SK-N-SH (cell line): ENCODE measurements at regions not wholly inside any gene's neighbourhood (a gene's known extent, or its start where the extent isn't known, plus 50 kb on each side); places are given as distances from the start of the nearest gene placed in this dataset.
A peak's percentile ranks its signal among the peaks of the same experiment; 100 is the strongest.

Source experiments
- CTCF ChIA-PET: fragments of 300-600, 350-600 bp; formaldehyde crosslinking; extraction: SDS; loops from one replicate; lab custom pipeline; 2021; lab: Yijun Ruan, JAX
- POLR2A ChIA-PET: fragments of 350-600 bp; sonication (Branson Sonifier 250); formaldehyde crosslinking; extraction: SDS; loops from one replicate; lab custom pipeline; 2020; ENCODE audit warnings: antibody characterized with exemption, inconsistent platforms; lab: Yijun Ruan, JAX
- DNase-seq: peaks from one replicate; pipeline ENCODE4 v3.0.0; 2012
- H2AFZ ChIP-seq: fragments of 200-600 bp; sonication (generic); 2 replicates; pipeline ENCODE4 v1.8.1; 2016; ENCODE audit warnings: antibody characterized with exemption, mild to moderate bottlenecking, low read depth
- H3F3A ChIP-seq: fragments of 200-600 bp; sonication (generic); replicated peaks from 2 replicates; pipeline ENCODE3; 2016; ENCODE audit warnings: antibody characterized with exemption, mild to moderate bottlenecking; ENCODE audit not compliant: insufficient read depth
- H3K27ac ChIP-seq, 2 experiments: fragments of 200-500 bp in 1 of 2; fragments of 200-600 bp in 1 of 2; sonication (Bioruptor generic) in 1 of 2; sonication (generic), shearing (Covaris generic) in 1 of 2; 2 replicates each; pipeline versions ENCODE4 v1.5.1 to v1.6.1; 2014 to 2016; ENCODE audit warnings: low read depth in 2 of 2, inconsistent platforms in 1 of 2, low read length in 1 of 2, mild to moderate bottlenecking in 1 of 2, mixed read lengths in 1 of 2
- H3K27me3 ChIP-seq: fragments of 200-600 bp; sonication (generic), shearing (Covaris generic); 2 replicates; pipeline ENCODE4 v1.6.1; 2016; ENCODE audit warnings: mixed run types; ENCODE audit not compliant: insufficient read depth
- H3K36me3 ChIP-seq, 2 experiments: fragments of 200-500 bp in 1 of 2; fragments of 200-600 bp in 1 of 2; sonication (Bioruptor generic) in 1 of 2; sonication (generic) in 1 of 2; replicated peaks in 1 of 2; 2 replicates each; pipeline versions ENCODE3 to v1.5.1; 2014 to 2016; ENCODE audit warnings: low read length in 1 of 2, mild to moderate bottlenecking in 1 of 2; ENCODE audit not compliant: insufficient read depth in 2 of 2, control insufficient read depth in 1 of 2
- H3K4me1 ChIP-seq, 2 experiments: fragments of 200-500 bp in 1 of 2; fragments of 200-600 bp in 1 of 2; sonication (Bioruptor generic) in 1 of 2; sonication (generic), shearing (Covaris generic) in 1 of 2; 2 replicates each; pipeline versions ENCODE4 v1.5.1 to v1.6.1; 2014 to 2016; ENCODE audit warnings: low read depth in 1 of 2, low read length in 1 of 2, mixed run types in 1 of 2; ENCODE audit not compliant: insufficient read depth in 2 of 2, control insufficient read depth in 1 of 2
- H3K4me2 ChIP-seq: fragments of 200-600 bp; sonication (generic), shearing (Covaris generic); 2 replicates; pipeline ENCODE4 v1.6.1; 2017; ENCODE audit warnings: mixed run types
- H3K4me3 ChIP-seq, 2 experiments: fragments of 200-500 bp in 1 of 2; fragments of 200-600 bp in 1 of 2; sonication (Bioruptor generic) in 1 of 2; sonication (generic), shearing (Covaris generic) in 1 of 2; 2 replicates each; pipeline versions ENCODE4 v1.5.1 to v1.8.1; 2014 to 2016; ENCODE audit warnings: low read depth in 2 of 2, inconsistent platforms in 1 of 2, low read length in 1 of 2, mild to moderate bottlenecking in 1 of 2, mixed read lengths in 1 of 2, moderate library complexity in 1 of 2
- H3K79me2 ChIP-seq: fragments of 200-600 bp; sonication (generic); 2 replicates; pipeline ENCODE4 v1.8.1; 2017; ENCODE audit warnings: mild to moderate bottlenecking; ENCODE audit not compliant: insufficient read depth
- H3K9ac ChIP-seq: fragments of 200-600 bp; sonication (generic); 2 replicates; pipeline ENCODE4 v1.6.1; 2017; ENCODE audit warnings: mixed run types
- H3K9me2 ChIP-seq: fragments of 200-600 bp; sonication (generic); 2 replicates; pipeline ENCODE4 v1.6.1; 2017; ENCODE audit warnings: mixed run types
- H3K9me3 ChIP-seq: fragments of 200-600 bp; sonication (generic); 2 replicates; pipeline ENCODE4 v1.6.1; 2017; ENCODE audit warnings: mixed run types, mild to moderate bottlenecking, moderate library complexity
- H4K20me1 ChIP-seq: fragments of 200-600 bp; sonication (generic); 2 replicates; pipeline ENCODE4 v1.6.1; 2017; ENCODE audit warnings: mild to moderate bottlenecking, mixed run types; ENCODE audit not compliant: insufficient read depth
- CTCF ChIP-seq: fragments of 200-600 bp; sonication (generic); IDR thresholded peaks from 2 replicates; pipeline ENCODE4 v1.6.1; 2017; ENCODE audit warnings: antibody characterized with exemption, mild to moderate bottlenecking, moderate library complexity
- EP300 ChIP-seq, 2 experiments: IDR thresholded peaks; 2 replicates each; pipeline versions ENCODE4 v1.4.0 to v1.6.1; 2012; ENCODE audit warnings: borderline replicate concordance in 1 of 2, low read depth in 1 of 2, low read length in 1 of 2
- FOXJ3 ChIP-seq: sonication (generic); formaldehyde crosslinking; IDR thresholded peaks from 2 replicates; pipeline ENCODE4 v1.5.1; 2020; ENCODE audit warnings: mild to moderate bottlenecking, missing genetic modification reagents
- FOXM1 ChIP-seq: IDR thresholded peaks from 2 replicates; pipeline ENCODE4 v1.4.0; 2012; ENCODE audit warnings: low read depth, mild to moderate bottlenecking
- GATA2 ChIP-seq: sonication (generic); formaldehyde crosslinking; IDR thresholded peaks from 2 replicates; pipeline ENCODE4 v1.5.0; 2020; ENCODE audit warnings: mild to moderate bottlenecking, missing genetic modification reagents
- NFIC ChIP-seq: IDR thresholded peaks from 2 replicates; pipeline ENCODE4 v1.4.0; 2012; ENCODE audit warnings: borderline replicate concordance
- PBX3 ChIP-seq: IDR thresholded peaks from 2 replicates; pipeline ENCODE4; 2012
- SIN3A ChIP-seq: IDR thresholded peaks from 2 replicates; pipeline ENCODE4 v1.6.1; 2012; ENCODE audit warnings: low read depth, mild to moderate bottlenecking, low read length, moderate library complexity, borderline replicate concordance
- TAF1 ChIP-seq: IDR thresholded peaks from 2 replicates; pipeline ENCODE4 v1.6.1; 2012; ENCODE audit warnings: low read depth, mild to moderate bottlenecking, low read length, moderate library complexity, borderline replicate concordance
- TCF12 ChIP-seq: IDR thresholded peaks from 2 replicates; pipeline ENCODE4 v1.4.0; 2012
- USF1 ChIP-seq: IDR thresholded peaks from 2 replicates; pipeline ENCODE4 v1.4.0; 2012; ENCODE audit warnings: low read depth, borderline replicate concordance
- USF2 ChIP-seq: fragments of 150-350 bp; IDR thresholded peaks from 2 replicates; pipeline ENCODE4 v1.6.1; 2017; ENCODE audit warnings: antibody characterized with exemption, low read length, low read depth, borderline replicate concordance
- WGBS: methylation state at CpG from one replicate; pipeline ENCODE4 v1.1.6; 2017; ENCODE audit warnings: low lambda C conversion rate; 5-methylcytosine and 5-hydroxymethylcytosine counted together

- H3K4me3 ChIP-seq: no peak overlapping the region
- H3K9ac ChIP-seq: no peak overlapping the region
- no peaks in the 10 kb centered on the region for H3K9me3 ChIP-seq
- ChIA-PET POLR2A (no interaction called here), CTCF (interaction anchor here (0.7 to 1.9 kb wide), 3 partner anchors 9 to 18 kb away, joined by 3 to 10 read pairs (median 4); no protein-coding TSS in a partner anchor)
- peaks cover 31% of the 10 kb centered on the region; the same call in 1 of the 2 replicates for H3K27me3 ChIP-seq
- H3K4me2 ChIP-seq: no peak overlapping the region
- no peaks in the 10 kb centered on the region for H4K20me1 ChIP-seq
- no peaks in the 10 kb centered on the region for H3K4me1 ChIP-seq
- WGBS: 2% methylated on average over 13 of the region's 13 CpGs
- DNase-seq: no peak
- H3K36me3 ChIP-seq: no peaks in the 10 kb centered on the region
- TF ChIP-seq USF2 (no peak), TAF1 (no peak), SIN3A (no peak), FOXJ3 (CRISPR knock-in tag) (no peak), EP300 (IDR thresholded peaks at IDR 0.05; ENCODE audit: borderline replicate concordance in 1 of 2, low read depth in 1 of 2, low read length in 1 of 2) (no peak), TCF12 (no peak), CTCF (0 out of 2 replicates have a peak, but pooled peaks have one; percentile 24), FOXM1 (no peak), GATA2 (CRISPR knock-in tag) (no peak)
- no peak overlapping the region for H2AFZ ChIP-seq
- H3K79me2 ChIP-seq: no peaks in the 10 kb centered on the region
- H3K9me2 ChIP-seq: no peaks in the 10 kb centered on the region
- H3F3A ChIP-seq: no peaks in the 10 kb centered on the region
- H3K27ac ChIP-seq: no peak overlapping the region
Observed at GRCh38 chrX:50978920-50979682, 68.6 kb downstream of the BMP15 start.

- H3K4me3 ChIP-seq: no peak overlapping the region
- H3K36me3 ChIP-seq: no peaks in the 10 kb centered on the region
- TF ChIP-seq TAF1 (no peak), PBX3 (no peak), NFIC (no peak), GATA2 (CRISPR knock-in tag) (no peak), USF1 (no peak)
- TF ChIP-seq, all 33 proteins: peak for 0
- no peak overlapping the region for H2AFZ ChIP-seq
- H3K79me2 ChIP-seq: no peaks in the 10 kb centered on the region
- no peaks in the 10 kb centered on the region for H3F3A ChIP-seq
- ChIA-PET POLR2A (no interaction called here), CTCF (interaction anchor here (0.7 to 1.9 kb wide), 2 partner anchors 8 to 82 kb away, joined by 3 to 10 read pairs; no protein-coding TSS in a partner anchor)
- H3K9me2 ChIP-seq: no peaks in the 10 kb centered on the region
- H4K20me1 ChIP-seq: no peaks in the 10 kb centered on the region
- no peaks in the 10 kb centered on the region for H3K9me3 ChIP-seq
- peaks cover 36% of the 10 kb centered on the region; the same call in 1 of the 2 replicates for H3K27me3 ChIP-seq
- no peak overlapping the region for H3K4me2 ChIP-seq
- H3K4me1 ChIP-seq: no peaks in the 10 kb centered on the region
- WGBS: 3% methylated on average over 3 of the region's 3 CpGs
- DNase-seq: no peak
- no peak overlapping the region for H3K9ac ChIP-seq
- no peak overlapping the region for H3K27ac ChIP-seq
Observed at GRCh38 chrX:50980251-50980650, 69.7 kb downstream of the BMP15 start.
